Gastrocnemius medialis (tissue), 4 donors: ENCODE measurements at regions not wholly inside any gene's neighbourhood (a gene's known extent, or its start where the extent isn't known, plus 50 kb on each side); places are given as distances from the start of the nearest gene placed in this dataset.

Source experiments
- CTCF ChIP-seq, 5 experiments: fragments of 450-650 bp in 3 of 5; fragments of 200-600 bp in 2 of 5; sonication (generic) in 2 of 5; IDR thresholded peaks in 4 of 5; conservative IDR thresholded peaks in 1 of 5; 1 replicate in 4 of 5; 2 replicates in 1 of 5; pipeline ENCODE4 v1.5.1; 2016 to 2019; ENCODE audit warnings: antibody characterized with exemption in 5 of 5, mild to moderate bottlenecking in 3 of 5, moderate library complexity in 3 of 5
- POLR2A ChIP-seq, 2 donors: fragments of 450-650 bp; IDR thresholded peaks; one replicate each; pipeline ENCODE4 v1.6.1; 2017; ENCODE audit warnings: antibody characterized with exemption in 2 of 2, mild to moderate bottlenecking in 2 of 2, moderate library complexity in 2 of 2

DNA sequence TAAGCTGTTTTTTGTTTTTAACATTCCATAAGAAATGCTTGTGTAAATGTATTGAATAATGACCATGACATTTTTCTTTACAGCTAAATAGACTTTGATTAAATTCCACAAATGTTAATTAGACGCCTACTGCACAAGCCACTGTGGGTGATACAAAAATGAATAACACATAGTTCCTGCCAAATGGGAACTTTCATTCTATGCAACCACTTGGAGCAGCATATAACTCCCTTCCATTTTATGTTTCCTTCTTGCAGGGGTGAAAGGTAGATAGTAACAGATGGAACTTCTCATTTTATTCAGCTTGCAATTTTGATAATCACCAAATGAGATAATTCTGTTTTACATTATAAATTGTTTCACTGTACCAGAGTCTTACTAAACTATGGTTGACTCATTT, 70.0 kb upstream of the THUMPD2 start:
- TF ChIP-seq CTCF (IDR thresholded peaks at IDR 0.05 in 4 of 5, conservative IDR thresholded peaks at IDR 0.05 in 1 of 5) (no peak), POLR2A (IDR thresholded peaks at IDR 0.05) (no peak)
